NCI-H460 (cell line): ENCODE measurements at regions not wholly inside any gene's neighbourhood (a gene's known extent, or its start where the extent isn't known, plus 50 kb on each side); places are given as distances from the start of the nearest gene placed in this dataset.
A peak's percentile ranks its signal among the peaks of the same experiment; 100 is the strongest.

ENCODE experiments used
- DNase-seq: peaks from one replicate; pipeline ENCODE4 v3.0.0-alpha.2; 2016; ENCODE audit warnings: low read depth; ENCODE audit errors: extremely low read depth
- small RNA-seq, 2 experiments: library from RNA; depleted of rRNA; stranded (forward); fragments of <200 nt; gene quantifications; one replicate each; pipeline ENCODE3, GENCODE V24; 2014

DNA sequence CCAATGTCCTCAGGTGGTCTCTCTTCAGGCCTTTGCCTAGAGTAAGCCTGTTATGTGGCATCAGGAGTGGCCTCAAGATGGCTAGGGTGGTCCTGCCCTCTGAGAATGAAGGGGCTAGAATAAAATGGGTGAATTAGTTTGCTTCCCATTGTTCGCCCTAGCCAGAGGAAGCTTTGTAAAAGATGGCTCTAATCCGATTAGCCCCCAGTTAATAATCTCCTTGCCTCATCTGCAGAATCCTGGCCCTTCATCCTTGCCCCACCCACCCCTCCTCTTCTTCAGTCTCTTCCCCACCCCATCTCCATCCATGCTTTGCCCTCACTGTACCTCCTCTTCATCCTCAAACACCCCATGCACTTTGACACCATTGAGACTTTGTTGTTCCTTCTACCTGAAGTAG lies 57.4 kb upstream of the LGALSL start:
- DNase-seq = no peak

DNA sequence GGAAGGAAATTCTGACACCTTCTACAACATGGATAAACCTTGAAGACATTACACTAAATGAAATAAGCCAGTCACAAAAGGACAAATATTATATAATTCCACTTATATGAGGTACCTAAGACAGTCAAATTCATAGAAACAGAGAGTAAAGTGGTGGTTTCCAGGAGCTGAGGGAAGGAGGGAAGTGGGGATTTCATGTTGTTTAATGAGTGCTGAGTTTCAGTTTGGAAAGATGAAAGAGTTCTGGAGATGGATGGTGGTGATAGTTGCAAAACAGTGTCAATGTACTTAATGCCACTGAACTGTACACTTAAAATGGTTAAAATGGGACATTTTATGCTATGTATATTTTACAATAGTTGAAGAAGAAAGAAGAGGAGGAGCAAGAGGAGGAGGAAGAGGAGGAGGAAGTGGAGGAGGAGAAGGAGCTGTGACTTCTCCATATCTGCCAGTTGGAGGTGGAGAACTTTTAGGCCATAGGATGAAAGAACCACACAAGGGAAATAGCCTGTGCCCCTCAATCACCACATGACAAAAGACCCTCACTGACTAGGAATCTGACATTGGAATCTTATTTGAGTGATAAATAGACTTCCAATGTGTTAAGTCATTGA lies 55.3 kb upstream of the LGALSL start:
- no peak for DNase-seq

DNA sequence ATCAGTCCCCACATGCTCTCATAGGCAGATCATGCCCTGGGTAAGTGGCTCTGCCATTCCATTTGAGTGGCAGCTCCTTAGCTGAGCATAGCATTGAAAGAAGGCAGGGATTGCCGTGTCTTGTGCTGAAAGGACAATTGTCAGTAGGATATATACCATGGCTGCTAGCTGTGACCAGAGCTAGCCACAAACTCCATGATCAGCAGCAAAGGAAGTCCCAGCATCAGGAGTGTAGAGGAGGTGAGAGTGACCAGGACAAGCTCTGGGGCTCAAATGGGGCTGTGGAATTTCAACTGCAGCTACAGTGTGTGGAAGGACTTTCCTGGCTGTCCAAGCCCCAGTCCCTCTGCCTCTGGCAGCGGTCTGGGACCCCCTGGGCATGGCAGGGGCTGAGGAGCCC lies 54.4 kb upstream of the LGALSL start:
- no peak for DNase-seq

DNA sequence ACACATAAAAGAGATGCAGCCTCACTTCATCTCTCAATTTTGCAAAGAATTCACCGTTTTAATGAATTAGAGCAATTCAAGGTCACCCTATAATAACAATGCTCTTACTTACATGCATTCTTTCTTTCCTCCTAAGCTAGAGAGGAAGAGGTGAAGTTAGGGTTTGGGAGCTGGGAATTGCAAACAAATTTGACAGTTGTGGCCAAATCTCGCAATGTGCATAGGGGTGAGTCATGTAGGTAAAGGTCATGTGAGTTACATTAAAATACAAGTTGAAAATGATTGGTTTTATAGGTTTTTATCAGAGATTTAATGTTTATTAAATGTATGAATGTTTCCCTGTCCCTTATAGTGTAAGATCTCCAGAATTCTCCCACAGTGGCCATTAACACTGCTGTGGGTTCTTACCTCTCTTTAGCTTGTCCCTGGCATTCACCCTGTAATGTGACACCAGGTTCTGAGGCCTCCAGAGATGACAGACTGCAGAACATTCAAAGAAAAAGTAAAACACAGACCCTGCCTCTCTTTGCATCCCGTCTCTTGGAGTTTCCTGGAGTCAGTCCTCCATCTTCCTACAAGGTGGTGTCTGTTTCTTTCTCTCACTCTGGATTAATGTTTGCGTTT lies 53.7 kb upstream of the LGALSL start:
- DNase-seq = no peak

DNA sequence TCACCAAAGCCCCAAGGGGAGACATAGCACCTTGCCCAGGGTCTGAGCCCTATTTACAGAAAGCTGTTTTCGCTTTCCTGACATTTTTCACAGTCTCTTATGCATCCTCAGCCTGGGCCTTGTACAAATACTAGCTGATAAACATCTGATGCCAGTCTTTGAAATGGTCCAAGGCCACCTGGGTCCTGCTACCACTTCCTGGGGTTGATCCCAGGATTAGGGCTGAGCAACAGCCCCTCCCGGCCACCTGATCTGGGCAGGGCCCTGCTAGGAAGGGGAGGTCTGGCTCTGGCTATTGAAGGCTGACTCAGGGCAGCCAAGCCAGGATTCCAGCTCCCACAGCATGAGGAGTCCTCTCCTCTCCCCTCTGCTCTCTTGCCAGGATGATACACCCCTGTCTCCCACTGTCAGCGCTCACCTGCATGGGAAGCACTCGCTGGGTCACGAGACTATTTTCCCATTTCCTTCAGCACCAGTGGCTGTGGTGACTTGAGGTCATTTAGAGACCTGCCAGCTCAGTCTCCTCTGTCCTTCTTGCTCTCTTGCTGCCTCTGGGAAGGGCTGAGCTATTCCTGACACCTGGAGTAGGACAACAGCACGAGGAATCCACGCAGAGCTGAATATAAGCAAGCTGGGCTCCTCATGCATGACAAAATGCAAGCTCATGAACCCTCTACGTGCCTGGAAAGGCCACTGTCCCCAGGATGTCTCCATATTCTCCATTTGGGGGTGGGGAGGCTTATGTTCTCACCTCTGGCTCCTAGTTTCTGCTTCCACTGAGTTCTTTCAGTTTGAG lies 53.0 kb upstream of the LGALSL start:
- DNase-seq = no peak

DNA sequence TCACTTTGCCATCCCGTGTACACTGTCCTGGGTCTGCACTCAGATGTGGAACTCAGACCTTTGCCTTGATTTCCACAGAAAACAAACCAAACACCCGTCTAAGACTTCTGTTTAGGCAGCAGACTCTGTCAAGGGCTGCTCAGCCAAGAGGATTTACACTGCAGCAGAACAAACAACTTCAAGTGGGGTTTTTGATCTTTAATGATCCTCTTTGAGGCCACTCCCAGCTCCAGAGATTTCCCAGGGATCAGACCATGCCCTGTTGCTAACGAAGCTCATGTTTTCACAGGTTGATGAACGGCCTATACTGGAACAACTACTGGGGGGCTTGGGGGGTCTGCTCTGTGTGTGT lies 52.5 kb upstream of the LGALSL start:
- no peak for DNase-seq

DNA sequence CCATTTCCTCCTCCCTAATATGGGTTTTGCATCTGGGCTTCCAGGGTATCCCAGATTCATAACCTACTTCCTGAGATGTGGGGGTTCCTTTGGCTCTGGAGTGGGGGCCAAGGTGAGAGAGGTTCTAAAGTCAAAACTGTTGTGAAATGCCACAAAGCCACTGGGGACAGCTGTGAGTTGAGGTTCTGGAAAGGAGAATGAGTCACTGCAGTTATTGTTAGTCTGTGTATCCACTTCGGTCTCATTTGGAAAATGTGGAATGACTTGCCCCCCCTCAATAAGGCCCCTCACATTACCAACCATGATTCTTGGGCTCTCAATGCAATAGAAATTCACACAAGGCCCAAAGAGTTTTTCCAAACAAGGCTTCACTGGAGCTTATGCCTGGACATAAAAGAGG lies 51.1 kb upstream of the LGALSL start:
- DNase-seq = no peak

DNA sequence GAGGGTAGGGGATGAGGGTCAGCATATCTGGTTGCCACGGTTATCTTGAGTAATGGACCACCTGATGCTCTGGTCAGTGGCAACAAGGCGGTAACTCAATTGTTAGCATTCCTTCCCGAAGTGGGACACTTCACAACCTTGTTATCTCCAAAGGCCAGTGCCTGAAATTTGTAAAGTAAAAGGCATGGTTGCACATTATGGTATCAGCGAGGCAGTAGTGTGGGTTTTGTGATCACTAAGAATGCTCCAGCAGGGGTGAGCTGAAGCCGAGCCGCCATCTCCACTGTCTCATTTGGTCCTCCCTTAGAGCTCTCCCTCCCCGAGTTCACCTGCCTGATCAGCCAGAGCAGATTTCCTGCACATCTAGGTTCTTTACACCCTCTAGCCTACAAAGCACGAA lies 50.5 kb upstream of the LGALSL start:
- DNase-seq = no peak

DNA sequence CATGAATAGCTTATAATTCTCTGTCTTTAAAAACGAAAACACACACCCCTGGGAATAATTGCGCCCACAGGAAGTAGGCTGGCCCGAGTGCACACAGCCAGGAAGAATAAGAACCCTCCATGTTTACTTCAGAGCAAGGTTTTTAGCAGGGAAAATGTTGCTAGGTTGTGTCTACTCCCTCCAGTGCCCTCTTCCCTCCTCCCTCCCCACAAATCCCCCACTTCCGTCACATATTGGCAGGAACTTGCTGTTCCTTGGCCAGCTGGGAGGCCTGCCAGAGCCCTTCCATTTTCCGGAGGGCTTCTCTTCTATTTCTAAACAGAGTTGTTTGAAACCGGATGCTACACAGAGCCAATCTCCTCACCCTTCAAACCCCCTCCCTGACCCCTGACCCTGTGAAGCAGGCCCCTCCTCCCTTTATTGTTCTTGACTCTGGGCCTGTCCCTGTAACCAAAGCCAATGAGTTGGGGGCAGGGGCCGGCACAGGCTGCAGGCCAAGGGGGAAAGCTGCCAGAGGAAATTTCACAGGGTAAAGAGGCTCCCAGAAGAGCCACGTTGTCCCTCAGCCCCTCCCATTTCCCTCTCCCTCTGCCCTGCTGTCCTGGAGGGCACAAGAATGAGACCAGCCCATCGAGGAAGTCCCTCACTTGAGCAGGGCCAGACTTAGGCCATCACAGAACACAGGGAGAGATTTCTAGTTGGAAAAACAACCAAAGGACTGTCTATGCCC lies 49.8 kb upstream of the LGALSL start:
- DNase-seq = peak; percentile 25

Small RNAs in the stretch of these regions (small RNA-seq; reads per million reads assigned to genes)
- gene AC012368.3 (0 reads per million in 2 experiments), gene MIR4433B (0 reads per million in 2 experiments)
